H9 (cell line): ENCODE measurements at regions not wholly inside any gene's neighbourhood (a gene's known extent, or its start where the extent isn't known, plus 50 kb on each side); places are given as distances from the start of the nearest gene placed in this dataset.

Experiments
- DNase-seq: peaks from one replicate; pipeline ENCODE4 v3.0.0-alpha.2; 2017
- H2AFZ ChIP-seq: one replicate; pipeline ENCODE4 v1.6.1; 2013; ENCODE audit warnings: mild to moderate bottlenecking, low read length, control low read depth, moderate library complexity
- H2AK5ac ChIP-seq: 2 replicates; pipeline ENCODE4 v1.6.1; 2013; ENCODE audit warnings: low read length, control low read depth, mixed read lengths; ENCODE audit not compliant: insufficient read length
- H2BK120ac ChIP-seq: one replicate; pipeline ENCODE4 v1.6.1; 2013; ENCODE audit warnings: low read depth, mild to moderate bottlenecking, low read length, control low read depth, inconsistent platforms; ENCODE audit not compliant: poor library complexity, severe bottlenecking
- H2BK12ac ChIP-seq: 2 replicates; pipeline ENCODE4 v1.6.1; 2013; ENCODE audit warnings: low read length, control low read depth, mixed read lengths, low read depth; ENCODE audit not compliant: insufficient read length
- H2BK15ac ChIP-seq: 2 replicates; pipeline ENCODE4 v1.6.1; 2013; ENCODE audit warnings: low read depth, low read length, control low read depth
- H2BK20ac ChIP-seq: one replicate; pipeline ENCODE4 v1.6.1; 2013; ENCODE audit warnings: low read depth, mild to moderate bottlenecking, low read length, control low read depth, inconsistent platforms; ENCODE audit not compliant: poor library complexity, severe bottlenecking
- H2BK5ac ChIP-seq: 2 replicates; pipeline ENCODE4 v1.6.1; 2013; ENCODE audit warnings: low read length, control low read depth, mixed read lengths; ENCODE audit not compliant: insufficient read length
- H3K14ac ChIP-seq: 2 replicates; pipeline ENCODE4 v1.6.1; 2013; ENCODE audit warnings: low read length, control low read depth; ENCODE audit not compliant: insufficient read depth
- H3K18ac ChIP-seq: 2 replicates; pipeline ENCODE4 v1.6.1; 2013; ENCODE audit warnings: low read depth, mild to moderate bottlenecking, mixed read lengths, low read length, control low read depth; ENCODE audit not compliant: insufficient read length
- H3K23ac ChIP-seq: 2 replicates; pipeline ENCODE4 v1.6.1; 2013; ENCODE audit warnings: low read length, control low read depth, mixed read lengths, low read depth; ENCODE audit not compliant: insufficient read length
- H3K23me2 ChIP-seq: 2 replicates; pipeline ENCODE4 v1.6.1; 2013; ENCODE audit warnings: low read depth, mild to moderate bottlenecking, mixed read lengths, low read length, control low read depth; ENCODE audit not compliant: insufficient read length, poor library complexity, severe bottlenecking
- H3K27ac ChIP-seq: 2 replicates; pipeline ENCODE4 v1.5.1; 2013; ENCODE audit warnings: low read length, control low read depth, mixed read lengths, low read depth; ENCODE audit not compliant: insufficient read length
- H3K27me3 ChIP-seq: 2 replicates; pipeline ENCODE4 v1.6.1; 2013; ENCODE audit warnings: low read length, control low read depth, inconsistent platforms; ENCODE audit not compliant: insufficient read depth
- H3K4ac ChIP-seq: 2 replicates; pipeline ENCODE4 v1.6.1; 2013; ENCODE audit warnings: low read depth, mild to moderate bottlenecking, control low read depth, inconsistent platforms, low read length, moderate library complexity
- H3K4me1 ChIP-seq: 2 replicates; pipeline ENCODE4 v1.6.1; 2013; ENCODE audit warnings: low read length, control low read depth, inconsistent platforms; ENCODE audit not compliant: insufficient read depth
- H3K4me2 ChIP-seq: 2 replicates; pipeline ENCODE4 v1.6.1; 2013; ENCODE audit warnings: low read length, control low read depth, mixed read lengths; ENCODE audit not compliant: insufficient read length, insufficient read depth
- H3K56ac ChIP-seq: 2 replicates; pipeline ENCODE4 v1.6.1; 2013; ENCODE audit warnings: low read depth, mild to moderate bottlenecking, mixed read lengths, low read length, control low read depth; ENCODE audit not compliant: insufficient read length
- H3K79me1 ChIP-seq: 2 replicates; pipeline ENCODE4 v1.6.1; 2013; ENCODE audit warnings: low read depth, mild to moderate bottlenecking, moderate library complexity, low read length, control low read depth, inconsistent platforms; ENCODE audit not compliant: insufficient read depth, poor library complexity, severe bottlenecking
- H3K79me2 ChIP-seq: 2 replicates; pipeline ENCODE4 v1.6.1; 2013; ENCODE audit warnings: low read length, control low read depth, inconsistent platforms; ENCODE audit not compliant: insufficient read depth
- H3K9ac ChIP-seq: 2 replicates; pipeline ENCODE4 v1.6.1; 2013; ENCODE audit warnings: low read length, control low read depth, mixed read lengths; ENCODE audit not compliant: insufficient read length; ENCODE audit errors: extremely low read depth
- H3K9me3 ChIP-seq: one replicate; pipeline ENCODE4 v1.6.1; 2013; ENCODE audit warnings: low read depth, low read length, inconsistent platforms; ENCODE audit not compliant: control insufficient read depth
- H3T11ph ChIP-seq: one replicate; pipeline ENCODE4 v1.6.1; 2013; ENCODE audit warnings: mild to moderate bottlenecking, low read length, control low read depth, inconsistent platforms
- H4K20me1 ChIP-seq: one replicate; pipeline ENCODE4 v1.6.1; 2013; ENCODE audit not compliant: control insufficient read depth, insufficient read length, insufficient read depth
- H4K5ac ChIP-seq: 2 replicates; pipeline ENCODE4 v1.6.1; 2013; ENCODE audit warnings: low read depth, mild to moderate bottlenecking, mixed read lengths, low read length, control low read depth; ENCODE audit not compliant: insufficient read length
- H4K8ac ChIP-seq: replicated peaks from 2 replicates; pipeline ENCODE4 v1.6.1; 2013; ENCODE audit warnings: low read length, control low read depth, mixed read lengths, low read depth; ENCODE audit not compliant: insufficient read length
- H4K91ac ChIP-seq: 2 replicates; pipeline ENCODE4 v1.6.1; 2013; ENCODE audit warnings: low read depth, mild to moderate bottlenecking, moderate library complexity, mixed read lengths, low read length, control low read depth; ENCODE audit not compliant: insufficient read length
- H3K27ac Mint-ChIP-seq, 3 experiments: 2 replicates in 2 of 3; 3 replicates in 1 of 3; pipeline ENCODE4 v1.8.0; 2020 to 2021; ENCODE audit warnings: mixed read lengths in 3 of 3, mild to moderate bottlenecking in 1 of 3, moderate library complexity in 1 of 3
- H3K27me3 Mint-ChIP-seq: 2 replicates; pipeline ENCODE4 v1.8.0; 2021; ENCODE audit warnings: low read depth, mild to moderate bottlenecking, moderate library complexity, mixed read lengths
- H3K36me3 Mint-ChIP-seq, 3 experiments: 2 replicates in 2 of 3; 3 replicates in 1 of 3; pipeline ENCODE4 v1.8.0; 2020 to 2021; ENCODE audit warnings: low read depth in 3 of 3, mixed read lengths in 3 of 3; ENCODE audit not compliant: insufficient read depth in 1 of 3
- H3K4me1 Mint-ChIP-seq, 2 experiments: 2 replicates each; pipeline ENCODE4 v1.8.0; 2020; ENCODE audit warnings: mixed read lengths in 2 of 2
- H3K4me3 Mint-ChIP-seq, 2 experiments: 2 replicates in 1 of 2; 3 replicates in 1 of 2; pipeline ENCODE4 v1.8.0; 2020 to 2021; ENCODE audit warnings: mild to moderate bottlenecking in 2 of 2, mixed read lengths in 2 of 2, moderate library complexity in 1 of 2
- H3K9me3 Mint-ChIP-seq, 2 experiments: 2 replicates in 1 of 2; 3 replicates in 1 of 2; pipeline ENCODE4 v1.8.0; 2020; ENCODE audit warnings: mild to moderate bottlenecking in 2 of 2, mixed read lengths in 2 of 2, moderate library complexity in 1 of 2
- WGBS: extraction: QIAGEN DNeasy Blood & Tissue Kit; methylation state at CpG from one replicate; pipeline ENCODE4 v1.1.7; 2013; ENCODE audit warnings: missing lambda C conversion rate, low lambda C conversion rate, mixed read lengths; ENCODE audit not compliant: insufficient read length; ENCODE audit errors: extremely low coverage; 5-methylcytosine and 5-hydroxymethylcytosine counted together
- TF ChIP-seq, protein P1 (sequence below): fragments of 200-600 bp; sonication (generic); conservative IDR thresholded peaks from 3 replicates; pipeline ENCODE4 v1.8.0; 2021; ENCODE audit warnings: antibody characterized with exemption, mild to moderate bottlenecking

DNA sequence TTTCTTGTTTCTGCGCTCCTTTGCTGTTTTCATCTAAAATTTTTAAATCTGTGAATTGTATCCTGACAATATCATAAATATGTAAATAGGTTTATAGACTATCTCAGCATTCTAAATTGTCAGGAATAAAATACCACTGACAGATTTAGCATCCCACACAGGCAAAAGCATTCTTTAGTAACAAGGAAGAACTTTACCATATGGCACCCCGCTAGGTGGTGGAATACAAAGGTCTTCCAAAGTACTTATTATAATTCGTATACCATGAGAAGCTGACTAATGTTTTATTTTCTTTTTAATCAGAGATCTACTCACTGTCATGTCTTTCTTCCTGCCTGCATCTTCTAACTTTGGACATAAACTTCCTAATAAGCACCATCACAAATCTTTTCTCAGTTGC lies 328.8 kb upstream of the NOVA1 start:
- Histone ChIP-seq H3K79me1 (no peaks in the 10 kb centered on the region), H2BK15ac (no peak overlapping the region), H3K14ac (no peak overlapping the region), H2BK120ac (no peak overlapping the region), H4K5ac (no peak overlapping the region), H3K79me2 (no peaks in the 10 kb centered on the region), H3K4me1 (peaks cover 7% of the 10 kb centered on the region; the same call in 1 of the 2 replicates), H4K8ac (no peak overlapping the region), H3K56ac (no peak overlapping the region), H3K27me3 (no peaks in the 10 kb centered on the region), H2AFZ (no peak overlapping the region), H2BK20ac (no peak overlapping the region), H3K23me2 (no peaks in the 10 kb centered on the region), H4K20me1 (no peaks in the 10 kb centered on the region), H2AK5ac (no peak overlapping the region), H4K91ac (no peak overlapping the region), H3K9me3 (no peaks in the 10 kb centered on the region), H3K4me2 (no peak overlapping the region), H3K27ac (no peak overlapping the region), H3K4ac (no peak overlapping the region), H2BK5ac (no peak overlapping the region), H2BK12ac (no peak overlapping the region), H3T11ph (no peak overlapping the region), H3K23ac (no peak overlapping the region), H3K18ac (no peak overlapping the region), H3K9ac (no peak overlapping the region)
- no peaks in the 10 kb centered on the region; a peak in 1 of 5 replicates for H3K9me3 Mint-ChIP-seq
- H3K4me3 Mint-ChIP-seq: no peak overlapping the region
- TF ChIP-seq, protein P1, sequence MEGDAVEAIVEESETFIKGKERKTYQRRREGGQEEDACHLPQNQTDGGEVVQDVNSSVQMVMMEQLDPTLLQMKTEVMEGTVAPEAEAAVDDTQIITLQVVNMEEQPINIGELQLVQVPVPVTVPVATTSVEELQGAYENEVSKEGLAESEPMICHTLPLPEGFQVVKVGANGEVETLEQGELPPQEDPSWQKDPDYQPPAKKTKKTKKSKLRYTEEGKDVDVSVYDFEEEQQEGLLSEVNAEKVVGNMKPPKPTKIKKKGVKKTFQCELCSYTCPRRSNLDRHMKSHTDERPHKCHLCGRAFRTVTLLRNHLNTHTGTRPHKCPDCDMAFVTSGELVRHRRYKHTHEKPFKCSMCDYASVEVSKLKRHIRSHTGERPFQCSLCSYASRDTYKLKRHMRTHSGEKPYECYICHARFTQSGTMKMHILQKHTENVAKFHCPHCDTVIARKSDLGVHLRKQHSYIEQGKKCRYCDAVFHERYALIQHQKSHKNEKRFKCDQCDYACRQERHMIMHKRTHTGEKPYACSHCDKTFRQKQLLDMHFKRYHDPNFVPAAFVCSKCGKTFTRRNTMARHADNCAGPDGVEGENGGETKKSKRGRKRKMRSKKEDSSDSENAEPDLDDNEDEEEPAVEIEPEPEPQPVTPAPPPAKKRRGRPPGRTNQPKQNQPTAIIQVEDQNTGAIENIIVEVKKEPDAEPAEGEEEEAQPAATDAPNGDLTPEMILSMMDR: no peak
- H3K27ac Mint-ChIP-seq: peak overlapping the region in 2 of 3 experiments; percentile 21 to 56; a peak in 2 of 7 replicates
- no peak for DNase-seq
- WGBS: no CpG with 5 or more reads among the region's 3 CpGs
- no peaks in the 10 kb centered on the region for H3K36me3 Mint-ChIP-seq
- no peaks in the 10 kb centered on the region for H3K27me3 Mint-ChIP-seq
- peaks cover 25 to 30% of the 10 kb centered on the region in 2 experiments for H3K4me1 Mint-ChIP-seq
